ENCODE measurements at regions not wholly inside any gene's neighbourhood (a gene's known extent, or its start where the extent isn't known, plus 50 kb on each side); places are given as distances from the start of the nearest gene placed in this dataset.

GRCh38 chr21:28541371-28542112, 451.1 kb downstream of the LTN1 start:
- DNase-seq (ENCODE audit: low spot score): no peak
- Mint-ChIP-seq H3K4me3 (no peak overlapping the region), H3K27ac (no peak overlapping the region), H3K27me3 (ENCODE audit: low read depth) (no peaks in the 10 kb centered on the region), H3K36me3 (no peaks in the 10 kb centered on the region), H3K9me3 (peaks cover 38% of the 10 kb centered on the region), H3K4me1 (peaks cover 13% of the 10 kb centered on the region)
- ChIA-PET CTCF (no interaction called here), POLR2A (no interaction called here)
- no peak for ATAC-seq
- TF ChIP-seq NR1H2 (CRISPR knock-in tag; IDR thresholded peaks at IDR 0.05): no peak
- TF ChIP-seq ZNF121 (CRISPR knock-in tag; IDR thresholded peaks at IDR 0.05): no peak
- no peak for TF ChIP-seq ZNF416 (CRISPR knock-in tag; IDR thresholded peaks at IDR 0.05)
- TF ChIP-seq ZNF219 (CRISPR knock-in tag; IDR thresholded peaks at IDR 0.05; ENCODE audit: borderline replicate concordance): no peak
- TF ChIP-seq ATF3 (CRISPR knock-in tag; conservative IDR thresholded peaks at IDR 0.05): no peak
- no peak for TF ChIP-seq TP53 (CRISPR knock-in tag; IDR thresholded peaks at IDR 0.05)
- no peak for TF ChIP-seq NFATC4 (CRISPR knock-in tag; IDR thresholded peaks at IDR 0.05)
- TF ChIP-seq, protein P1, sequence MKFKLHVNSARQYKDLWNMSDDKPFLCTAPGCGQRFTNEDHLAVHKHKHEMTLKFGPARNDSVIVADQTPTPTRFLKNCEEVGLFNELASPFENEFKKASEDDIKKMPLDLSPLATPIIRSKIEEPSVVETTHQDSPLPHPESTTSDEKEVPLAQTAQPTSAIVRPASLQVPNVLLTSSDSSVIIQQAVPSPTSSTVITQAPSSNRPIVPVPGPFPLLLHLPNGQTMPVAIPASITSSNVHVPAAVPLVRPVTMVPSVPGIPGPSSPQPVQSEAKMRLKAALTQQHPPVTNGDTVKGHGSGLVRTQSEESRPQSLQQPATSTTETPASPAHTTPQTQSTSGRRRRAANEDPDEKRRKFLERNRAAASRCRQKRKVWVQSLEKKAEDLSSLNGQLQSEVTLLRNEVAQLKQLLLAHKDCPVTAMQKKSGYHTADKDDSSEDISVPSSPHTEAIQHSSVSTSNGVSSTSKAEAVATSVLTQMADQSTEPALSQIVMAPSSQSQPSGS (CRISPR knock-in tag; IDR thresholded peaks at IDR 0.05; ENCODE audit: borderline replicate concordance, low read depth): no peak
- TF ChIP-seq MYBL2 (CRISPR knock-in tag; IDR thresholded peaks at IDR 0.05): no peak
- TF ChIP-seq, protein P2, sequence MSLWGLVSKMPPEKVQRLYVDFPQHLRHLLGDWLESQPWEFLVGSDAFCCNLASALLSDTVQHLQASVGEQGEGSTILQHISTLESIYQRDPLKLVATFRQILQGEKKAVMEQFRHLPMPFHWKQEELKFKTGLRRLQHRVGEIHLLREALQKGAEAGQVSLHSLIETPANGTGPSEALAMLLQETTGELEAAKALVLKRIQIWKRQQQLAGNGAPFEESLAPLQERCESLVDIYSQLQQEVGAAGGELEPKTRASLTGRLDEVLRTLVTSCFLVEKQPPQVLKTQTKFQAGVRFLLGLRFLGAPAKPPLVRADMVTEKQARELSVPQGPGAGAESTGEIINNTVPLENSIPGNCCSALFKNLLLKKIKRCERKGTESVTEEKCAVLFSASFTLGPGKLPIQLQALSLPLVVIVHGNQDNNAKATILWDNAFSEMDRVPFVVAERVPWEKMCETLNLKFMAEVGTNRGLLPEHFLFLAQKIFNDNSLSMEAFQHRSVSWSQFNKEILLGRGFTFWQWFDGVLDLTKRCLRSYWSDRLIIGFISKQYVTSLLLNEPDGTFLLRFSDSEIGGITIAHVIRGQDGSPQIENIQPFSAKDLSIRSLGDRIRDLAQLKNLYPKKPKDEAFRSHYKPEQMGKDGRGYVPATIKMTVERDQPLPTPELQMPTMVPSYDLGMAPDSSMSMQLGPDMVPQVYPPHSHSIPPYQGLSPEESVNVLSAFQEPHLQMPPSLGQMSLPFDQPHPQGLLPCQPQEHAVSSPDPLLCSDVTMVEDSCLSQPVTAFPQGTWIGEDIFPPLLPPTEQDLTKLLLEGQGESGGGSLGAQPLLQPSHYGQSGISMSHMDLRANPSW (CRISPR knock-in tag; conservative IDR thresholded peaks at IDR 0.05; ENCODE audit: low read depth): no peak
- no peak for TF ChIP-seq MLX (CRISPR knock-in tag; IDR thresholded peaks at IDR 0.05)
- TF ChIP-seq HMGA2 (CRISPR knock-in tag; IDR thresholded peaks at IDR 0.05): no peak
- TF ChIP-seq GRHL2 (CRISPR knock-in tag; IDR thresholded peaks at IDR 0.05; ENCODE audit: insufficient replicate concordance, severe bottlenecking): no peak
- no peak for TF ChIP-seq PREB (CRISPR knock-in tag; IDR thresholded peaks at IDR 0.05; ENCODE audit: borderline replicate concordance)
- TF ChIP-seq, protein P3, sequence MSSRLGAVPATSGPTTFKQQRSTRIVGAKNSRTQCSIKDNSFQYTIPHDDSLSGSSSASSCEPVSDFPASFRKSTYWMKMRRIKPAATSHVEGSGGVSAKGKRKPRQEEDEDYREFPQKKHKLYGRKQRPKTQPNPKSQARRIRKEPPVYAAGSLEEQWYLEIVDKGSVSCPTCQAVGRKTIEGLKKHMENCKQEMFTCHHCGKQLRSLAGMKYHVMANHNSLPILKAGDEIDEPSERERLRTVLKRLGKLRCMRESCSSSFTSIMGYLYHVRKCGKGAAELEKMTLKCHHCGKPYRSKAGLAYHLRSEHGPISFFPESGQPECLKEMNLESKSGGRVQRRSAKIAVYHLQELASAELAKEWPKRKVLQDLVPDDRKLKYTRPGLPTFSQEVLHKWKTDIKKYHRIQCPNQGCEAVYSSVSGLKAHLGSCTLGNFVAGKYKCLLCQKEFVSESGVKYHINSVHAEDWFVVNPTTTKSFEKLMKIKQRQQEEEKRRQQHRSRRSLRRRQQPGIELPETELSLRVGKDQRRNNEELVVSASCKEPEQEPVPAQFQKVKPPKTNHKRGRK (CRISPR knock-in tag; IDR thresholded peaks at IDR 0.05; ENCODE audit: borderline replicate concordance): no peak
- no peak for TF ChIP-seq MXD4 (CRISPR knock-in tag; IDR thresholded peaks at IDR 0.05; ENCODE audit: borderline replicate concordance)
- TF ChIP-seq, protein P4, sequence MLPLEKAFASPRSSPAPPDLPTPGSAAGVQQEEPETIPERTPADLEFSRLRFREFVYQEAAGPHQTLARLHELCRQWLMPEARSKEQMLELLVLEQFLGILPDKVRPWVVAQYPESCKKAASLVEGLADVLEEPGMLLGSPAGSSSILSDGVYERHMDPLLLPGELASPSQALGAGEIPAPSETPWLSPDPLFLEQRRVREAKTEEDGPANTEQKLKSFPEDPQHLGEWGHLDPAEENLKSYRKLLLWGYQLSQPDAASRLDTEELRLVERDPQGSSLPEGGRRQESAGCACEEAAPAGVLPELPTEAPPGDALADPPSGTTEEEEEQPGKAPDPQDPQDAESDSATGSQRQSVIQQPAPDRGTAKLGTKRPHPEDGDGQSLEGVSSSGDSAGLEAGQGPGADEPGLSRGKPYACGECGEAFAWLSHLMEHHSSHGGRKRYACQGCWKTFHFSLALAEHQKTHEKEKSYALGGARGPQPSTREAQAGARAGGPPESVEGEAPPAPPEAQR (CRISPR knock-in tag; IDR thresholded peaks at IDR 0.05): no peak
